ENCODE measurements at regions not wholly inside any gene's neighbourhood (a gene's known extent, or its start where the extent isn't known, plus 50 kb on each side); places are given as distances from the start of the nearest gene placed in this dataset.

DNA sequence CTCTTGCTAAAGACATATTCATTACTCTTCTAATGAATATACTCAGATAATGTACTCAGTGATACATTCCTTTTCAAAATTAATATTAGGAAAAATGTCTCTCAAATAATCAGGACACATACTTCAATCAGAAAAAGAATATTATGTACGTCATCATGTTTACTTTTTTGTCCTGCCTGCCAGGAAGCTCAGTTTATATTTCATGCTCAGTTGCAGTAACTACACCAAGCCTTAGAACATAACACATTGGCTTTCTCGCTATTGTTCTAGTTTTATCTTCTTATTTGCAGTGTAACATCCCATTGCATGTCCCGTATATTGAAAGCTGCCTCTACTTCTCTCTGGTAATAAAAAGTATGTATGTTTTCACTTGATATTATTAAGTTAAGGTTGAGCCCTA is 181.5 kb upstream of the LPP start:
- Histone ChIP-seq H3K27ac (no peak overlapping the region), H3K36me3 (no peaks in the 10 kb centered on the region), H3K27me3 (replicated peaks in 1 of 7) (no peaks in the 10 kb centered on the region), H3K4me1 (peaks cover 0 to 60% (median 23%) of the 10 kb centered on the region in 6 donors), H3K9me3 (peaks cover 0 to under 1% (median 0%) of the 10 kb centered on the region in 8 donors), H3K4me3 (no peak overlapping the region)
- TF ChIP-seq POLR2AphosphoS5 (IDR thresholded peaks at IDR 0.05): no peak
- intact Hi-C loops (cut with DNase I; ENCODE audit: low total_unique reads): no loop called here
- WGBS, 5 donors: 66 to 92% (median 81%) methylated on average over 3 of the region's 3 CpGs
- no peak for DNase-seq

DNA sequence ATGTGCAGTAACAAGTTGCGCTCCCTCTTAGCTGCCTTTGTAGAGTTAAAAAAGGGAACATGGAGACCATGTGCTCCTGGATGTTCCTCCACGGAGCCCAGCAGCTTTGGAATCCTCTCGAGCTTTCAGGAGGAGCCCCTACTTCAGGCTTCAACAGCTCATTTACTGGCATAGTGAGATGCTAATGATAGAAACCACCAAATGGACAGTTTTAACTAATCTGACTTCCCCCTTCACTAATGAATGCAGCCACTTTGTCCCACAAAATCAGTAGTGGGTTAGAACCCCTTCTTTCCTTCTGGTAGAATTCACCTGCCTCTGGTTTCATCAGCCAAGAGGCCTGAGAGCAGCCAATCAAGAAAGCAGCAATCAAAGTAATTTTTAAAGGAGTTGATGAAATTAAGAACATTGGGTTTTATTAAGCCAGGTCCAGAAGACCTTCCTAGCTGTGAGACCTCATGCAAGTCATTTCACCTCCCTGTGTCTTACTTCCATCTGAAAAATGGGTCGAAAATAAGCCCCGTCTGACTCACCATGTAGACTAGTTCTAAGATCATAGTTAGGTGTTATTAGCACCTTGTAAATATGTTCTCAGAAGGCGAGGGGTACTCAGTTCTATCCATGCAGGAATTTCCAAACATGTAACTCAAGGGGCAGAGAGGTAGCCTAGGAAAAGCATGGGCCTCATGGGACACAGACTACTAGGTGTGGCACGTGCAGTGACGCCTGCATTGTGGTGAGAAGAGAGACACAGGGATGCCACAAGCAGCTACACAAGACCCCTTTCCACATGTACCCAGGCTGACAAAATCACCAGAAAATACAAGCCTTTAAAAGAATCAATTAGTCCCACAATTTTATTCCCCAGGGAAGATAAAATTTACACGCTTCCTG is 179.7 kb upstream of the LPP start:
- TF ChIP-seq POLR2A (IDR thresholded peaks at IDR 0.05): no peak
- no peak for TF ChIP-seq POLR2AphosphoS5 (IDR thresholded peaks at IDR 0.05)
- TF ChIP-seq, protein P1, sequence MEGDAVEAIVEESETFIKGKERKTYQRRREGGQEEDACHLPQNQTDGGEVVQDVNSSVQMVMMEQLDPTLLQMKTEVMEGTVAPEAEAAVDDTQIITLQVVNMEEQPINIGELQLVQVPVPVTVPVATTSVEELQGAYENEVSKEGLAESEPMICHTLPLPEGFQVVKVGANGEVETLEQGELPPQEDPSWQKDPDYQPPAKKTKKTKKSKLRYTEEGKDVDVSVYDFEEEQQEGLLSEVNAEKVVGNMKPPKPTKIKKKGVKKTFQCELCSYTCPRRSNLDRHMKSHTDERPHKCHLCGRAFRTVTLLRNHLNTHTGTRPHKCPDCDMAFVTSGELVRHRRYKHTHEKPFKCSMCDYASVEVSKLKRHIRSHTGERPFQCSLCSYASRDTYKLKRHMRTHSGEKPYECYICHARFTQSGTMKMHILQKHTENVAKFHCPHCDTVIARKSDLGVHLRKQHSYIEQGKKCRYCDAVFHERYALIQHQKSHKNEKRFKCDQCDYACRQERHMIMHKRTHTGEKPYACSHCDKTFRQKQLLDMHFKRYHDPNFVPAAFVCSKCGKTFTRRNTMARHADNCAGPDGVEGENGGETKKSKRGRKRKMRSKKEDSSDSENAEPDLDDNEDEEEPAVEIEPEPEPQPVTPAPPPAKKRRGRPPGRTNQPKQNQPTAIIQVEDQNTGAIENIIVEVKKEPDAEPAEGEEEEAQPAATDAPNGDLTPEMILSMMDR (IDR thresholded peaks at IDR 0.05 in 8 of 11, conservative IDR thresholded peaks at IDR 0.05 in 3 of 11): no peak
- H3K4me1 ChIP-seq: peaks cover 0 to 58% (median 36%) of the 10 kb centered on the region in 6 donors
- DNase-seq: no peak
- no peaks in the 10 kb centered on the region for H3K36me3 ChIP-seq
- intact Hi-C loops (cut with DNase I; ENCODE audit: low total_unique reads): no loop called here
- WGBS, 5 donors: 59 to 76% (median 65%) methylated on average over 9 of the region's 9 CpGs
- H3K4me3 ChIP-seq: peak overlapping the region in 1 of 8 donors; percentile 42
- H3K27me3 ChIP-seq (replicated peaks in 1 of 7): no peaks in the 10 kb centered on the region
- H3K27ac ChIP-seq: peak overlapping the region in 4 of 8 donors; percentile 3 to 58 (median 38)
- H3K9me3 ChIP-seq: peaks cover 0 to 4% (median 0%) of the 10 kb centered on the region in 8 donors

DNA sequence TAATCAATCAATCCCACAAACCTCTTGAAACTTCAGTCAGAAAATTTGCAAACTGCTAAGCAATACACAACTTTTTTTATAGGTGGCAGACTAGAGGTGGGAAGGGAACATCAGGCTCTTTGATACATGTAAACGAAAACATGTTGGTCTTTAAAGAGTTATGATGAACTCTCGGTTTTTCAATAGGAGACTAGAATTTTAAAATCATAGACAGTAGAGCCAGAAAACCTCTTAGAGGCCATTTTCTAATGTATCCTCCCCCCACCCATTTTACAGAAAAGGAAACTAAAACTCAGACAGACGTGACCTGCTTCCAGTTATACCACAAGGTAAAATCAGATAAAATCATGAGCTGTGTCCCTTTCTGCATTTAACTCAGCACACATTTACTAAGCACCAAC is 179.1 kb upstream of the LPP start:
- 21 to 32% (median 30%) methylated on average over 3 of the region's 3 CpGs for WGBS, 5 donors
- TF ChIP-seq, protein P1 (IDR thresholded peaks at IDR 0.05 in 8 of 11, conservative IDR thresholded peaks at IDR 0.05 in 3 of 11): peak in 4 of 11 experiments; percentile 15 to 36 (median 24)
- TF ChIP-seq POLR2A (IDR thresholded peaks at IDR 0.05) (no peak), POLR2AphosphoS5 (IDR thresholded peaks at IDR 0.05) (no peak)
- Histone ChIP-seq H3K36me3 (no peaks in the 10 kb centered on the region), H3K4me1 (peaks cover 0 to 58% (median 42%) of the 10 kb centered on the region in 6 donors), H3K4me3 (peak overlapping the region in 1 of 8 donors; percentile 42), H3K27me3 (replicated peaks in 1 of 7) (no peaks in the 10 kb centered on the region), H3K27ac (peak overlapping the region in 5 of 8 donors; percentile 3 to 58 (median 31)), H3K9me3 (peaks cover 0 to 4% (median 0%) of the 10 kb centered on the region in 8 donors)
- intact Hi-C loops (cut with DNase I; ENCODE audit: low total_unique reads): no loop called here
- no peak for DNase-seq

DNA sequence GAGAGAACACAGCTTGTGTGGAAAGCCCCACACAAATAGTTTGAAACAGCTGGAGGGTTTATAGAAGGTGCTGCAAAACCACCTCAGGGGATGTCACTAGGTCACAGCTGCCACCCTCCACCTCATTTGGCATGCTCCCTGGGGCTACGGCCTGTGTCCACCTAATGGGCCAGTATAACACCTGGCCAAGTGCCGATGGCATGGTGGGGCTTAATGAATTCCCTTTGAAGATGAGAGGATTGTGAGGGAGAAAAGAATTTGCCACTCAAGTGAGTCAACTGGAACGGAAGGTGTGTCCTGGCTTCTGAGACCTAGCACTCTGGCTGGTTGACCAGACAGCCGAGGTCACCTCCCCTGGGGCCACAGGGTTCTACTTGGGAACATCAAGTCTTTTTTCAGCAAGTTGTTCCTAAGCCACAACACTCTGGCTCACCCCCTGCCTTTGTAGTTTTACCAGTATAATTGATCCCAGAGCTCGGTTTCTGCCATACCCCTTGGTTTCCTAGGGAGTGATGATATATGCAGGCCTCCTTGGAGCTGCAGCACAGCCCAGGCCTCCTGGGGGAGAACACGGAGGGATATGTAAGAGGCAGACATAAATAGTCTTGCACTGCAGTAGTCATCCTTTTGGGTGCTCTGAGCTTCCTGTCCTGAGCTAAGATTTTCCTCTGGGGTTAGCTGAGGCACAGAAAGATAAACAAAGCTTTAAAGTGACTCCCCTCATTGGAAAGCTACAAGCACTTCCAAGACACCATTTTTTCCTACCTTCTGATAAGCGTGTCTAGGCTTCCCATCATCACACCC is 178.2 kb upstream of the LPP start:
- Histone ChIP-seq H3K4me1 (peaks cover 0 to 66% (median 48%) of the 10 kb centered on the region in 6 donors), H3K27ac (peak overlapping the region in 5 of 8 donors; percentile 3 to 58 (median 31)), H3K36me3 (no peaks in the 10 kb centered on the region), H3K4me3 (peak overlapping the region in 1 of 8 donors; percentile 42), H3K27me3 (replicated peaks in 1 of 7) (no peaks in the 10 kb centered on the region), H3K9me3 (peaks cover 0 to 4% (median 0%) of the 10 kb centered on the region in 8 donors)
- TF ChIP-seq POLR2AphosphoS5 (IDR thresholded peaks at IDR 0.05) (no peak), POLR2A (IDR thresholded peaks at IDR 0.05) (no peak)
- TF ChIP-seq, protein P1 (IDR thresholded peaks at IDR 0.05 in 8 of 11, conservative IDR thresholded peaks at IDR 0.05 in 3 of 11): no peak
- DNase-seq: no peak
- intact Hi-C loops (cut with DNase I; ENCODE audit: low total_unique reads): no loop called here
- 49 to 66% (median 63%) methylated on average over 7 of the region's 7 CpGs for WGBS, 5 donors

Data from spleen (tissue), 11 donors.